ENCODE measurements at regions not wholly inside any gene's neighbourhood (a gene's known extent, or its start where the extent isn't known, plus 50 kb on each side); places are given as distances from the start of the nearest gene placed in this dataset.
A peak's percentile ranks its signal among the peaks of the same experiment; 100 is the strongest.
"Not testable (repeated sequence)": the region's sequence is repeated elsewhere in the genome, so short reads cannot be mapped to it uniquely, and the experiment has no call there.

DNA sequence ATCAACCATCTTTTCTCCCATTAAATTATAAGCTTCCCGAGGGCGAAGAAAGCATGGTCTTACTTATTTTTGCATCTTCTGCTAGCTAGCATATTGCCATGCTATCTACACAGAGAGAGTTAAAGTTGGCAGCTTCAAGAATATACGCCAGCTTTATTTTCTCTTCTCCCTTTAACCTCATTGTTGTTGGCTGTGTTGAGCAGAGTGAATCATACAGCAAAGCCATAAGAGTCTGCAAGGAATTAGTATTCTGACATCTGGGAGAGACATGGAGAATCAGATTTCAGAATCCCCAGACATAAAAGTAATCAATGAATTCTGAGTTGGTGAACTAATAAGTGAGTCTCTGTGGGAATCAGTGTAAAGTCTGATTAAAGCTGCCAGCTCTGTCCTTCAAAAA, 649.6 kb upstream of the PTBP2 start:
- DNase-seq (ENCODE audit: low read depth, low spot score), result no peak

DNA sequence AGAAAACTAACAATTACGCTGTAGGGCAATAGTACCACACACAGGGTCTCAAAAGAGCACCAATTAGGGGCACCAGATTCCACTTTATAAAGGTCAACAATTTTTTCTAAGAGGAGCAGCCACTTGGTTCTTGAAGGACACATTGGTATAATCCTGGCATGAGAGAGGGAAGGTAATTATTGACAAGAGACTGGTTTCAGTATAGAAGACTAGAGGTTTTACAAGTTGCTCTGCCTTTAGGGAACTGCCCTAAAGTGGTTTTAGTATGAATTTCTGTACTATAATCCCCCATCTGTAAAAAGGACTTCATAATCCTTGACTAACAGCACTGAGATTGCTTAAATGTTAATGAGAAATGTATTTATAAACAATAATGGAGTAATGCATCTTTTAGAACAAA, 648.5 kb upstream of the PTBP2 start:
- DNase-seq (ENCODE audit: low read depth, low spot score), result no peak

DNA sequence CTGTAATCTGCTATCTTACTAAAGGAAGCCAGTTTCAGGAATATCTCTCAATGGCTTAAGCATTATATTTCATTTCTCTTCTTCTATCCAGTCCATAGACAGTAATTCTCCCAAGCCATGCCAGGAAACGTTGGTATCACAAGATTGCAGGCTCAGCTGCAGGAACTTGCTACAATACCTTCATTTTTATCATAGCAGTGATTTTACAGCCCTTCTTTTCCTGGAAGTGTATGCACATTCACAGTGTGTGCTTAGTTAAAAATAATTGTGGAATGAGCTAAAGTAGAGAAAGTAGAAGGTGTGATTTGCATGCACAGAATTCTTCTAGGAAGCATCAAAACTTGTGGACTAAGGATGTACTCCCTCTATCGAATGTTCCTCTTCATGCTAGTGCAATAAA, 647.2 kb upstream of the PTBP2 start:
- no peak for DNase-seq (ENCODE audit: low read depth, low spot score)

DNA sequence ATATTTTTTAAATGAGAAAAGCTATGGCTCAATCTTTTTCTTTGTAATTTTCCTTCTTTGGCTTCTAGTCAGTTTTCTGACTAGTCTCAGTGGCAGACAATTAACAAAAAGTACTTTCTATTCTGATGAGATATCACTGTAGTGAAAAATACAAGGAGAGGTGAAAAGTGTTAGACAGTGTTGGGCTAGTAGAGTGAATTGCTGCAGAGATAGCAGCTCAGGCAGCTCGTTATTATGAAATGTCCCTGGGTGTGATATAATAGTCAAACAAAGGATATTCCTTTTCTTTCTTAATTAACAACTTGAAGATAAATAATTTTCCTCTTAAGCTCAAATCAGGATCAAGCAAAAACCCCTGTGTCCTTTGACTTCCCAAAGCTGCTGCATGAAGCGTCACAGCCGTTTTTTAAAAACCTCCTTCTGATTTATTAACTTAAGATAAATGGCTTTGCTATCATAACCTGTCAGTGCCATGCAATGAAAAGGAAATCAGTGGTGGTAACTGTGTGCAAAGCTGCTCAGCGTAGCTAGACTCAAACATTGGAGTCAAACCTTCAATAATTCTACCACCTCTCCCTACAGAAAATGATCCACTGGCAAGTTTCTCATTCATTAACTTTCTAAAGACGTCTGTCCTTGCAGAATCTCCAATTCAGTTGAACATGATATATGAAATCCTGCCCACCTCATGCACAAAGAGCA, 646.6 kb upstream of the PTBP2 start:
- no peak for DNase-seq (ENCODE audit: low read depth, low spot score)

DNA sequence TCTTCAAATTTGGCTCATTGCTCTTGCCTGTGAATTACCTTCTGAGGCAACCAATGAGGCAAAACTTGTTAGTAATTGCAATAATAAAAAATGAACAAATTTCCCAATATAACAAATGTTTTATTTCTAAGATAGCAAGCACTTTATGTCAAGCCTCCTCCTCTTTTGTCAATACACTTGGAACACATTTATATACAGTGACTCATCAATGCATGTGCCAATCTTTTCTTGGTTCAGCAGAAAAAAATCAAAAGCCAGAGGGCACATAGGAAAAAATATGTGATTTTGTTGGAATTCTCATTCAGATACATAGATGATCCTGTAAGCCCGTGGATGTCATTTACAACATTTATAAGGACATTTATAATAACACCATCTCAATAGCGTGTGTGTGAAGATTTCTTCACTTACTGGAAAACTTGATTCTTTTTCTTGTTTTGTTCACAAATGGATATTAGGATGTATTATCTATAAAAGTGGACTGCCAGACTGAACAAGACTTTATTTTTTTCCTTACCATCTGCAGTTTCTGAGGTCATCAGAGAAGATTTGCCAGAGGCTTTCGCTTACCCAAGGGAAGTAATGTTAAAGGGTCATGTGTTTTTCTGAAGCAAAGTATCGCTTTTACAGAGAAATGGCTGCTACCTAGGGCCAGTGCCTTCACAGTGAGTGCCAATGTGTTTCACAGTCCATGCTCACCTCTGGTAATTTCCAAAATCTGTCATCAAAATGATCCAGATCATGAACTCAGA, 645.7 kb upstream of the PTBP2 start:
- DNase-seq (ENCODE audit: low read depth, low spot score), result no peak

DNA sequence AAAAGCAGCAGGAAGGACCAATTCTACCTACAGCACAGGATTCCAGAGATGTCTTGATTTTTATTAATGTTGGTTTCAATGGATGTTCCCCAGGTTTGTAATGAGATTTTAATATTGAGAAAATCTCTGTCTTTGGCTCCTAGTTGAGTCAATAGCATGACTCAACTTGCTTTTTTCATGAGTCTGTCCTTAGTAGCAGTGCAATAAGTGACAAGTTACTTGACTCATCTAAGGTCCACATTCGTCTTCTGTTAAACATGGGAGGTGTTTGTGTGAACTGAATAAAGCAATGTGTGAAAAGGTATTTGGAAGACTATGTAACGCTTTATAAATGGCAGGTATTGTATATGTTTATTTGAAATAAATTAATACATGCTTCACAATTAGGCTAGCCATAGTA, 645.0 kb upstream of the PTBP2 start:
- DNase-seq (ENCODE audit: low read depth, low spot score), result no peak

DNA sequence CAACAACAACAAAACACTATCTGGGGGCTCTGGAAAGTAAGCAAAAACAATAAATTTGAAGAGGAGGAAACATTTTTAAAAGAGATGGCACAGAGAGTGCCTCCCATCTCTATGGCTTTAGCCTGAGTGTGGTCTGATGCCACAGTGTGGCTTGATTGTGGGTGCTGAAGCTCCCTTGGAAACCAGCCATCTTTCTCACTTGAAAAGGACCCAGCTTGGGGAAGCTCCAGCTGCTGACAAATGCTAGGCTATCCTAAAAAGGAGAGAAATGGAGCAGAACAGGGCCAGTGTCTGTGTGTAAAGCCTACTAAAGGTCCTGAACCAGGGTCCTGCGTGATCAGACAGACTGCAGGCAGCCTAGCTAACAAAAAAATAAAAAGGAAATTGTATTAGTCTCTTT, 642.0 kb upstream of the PTBP2 start:
- no peak for DNase-seq (ENCODE audit: low read depth, low spot score)

DNA sequence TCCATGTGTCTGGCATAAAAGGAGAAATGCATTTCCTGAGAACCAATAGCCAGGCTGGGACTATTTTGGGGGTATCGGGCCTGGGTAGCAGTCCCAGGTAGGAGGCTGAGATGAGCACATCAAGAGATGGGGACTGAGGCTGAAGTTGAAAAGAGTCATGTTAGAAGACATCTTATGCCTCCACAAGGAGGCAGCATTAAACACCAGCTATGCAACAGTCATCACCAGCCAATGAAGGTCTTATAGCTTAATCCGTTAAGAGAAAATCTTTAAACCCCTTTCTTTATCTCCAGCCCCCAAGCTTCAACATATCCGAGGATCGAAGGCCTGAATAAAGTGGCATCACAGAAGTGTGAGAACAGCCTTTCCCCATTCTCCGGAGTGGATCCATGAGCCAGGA, 640.7 kb upstream of the PTBP2 start:
- no peak for DNase-seq (ENCODE audit: low read depth, low spot score)

DNA sequence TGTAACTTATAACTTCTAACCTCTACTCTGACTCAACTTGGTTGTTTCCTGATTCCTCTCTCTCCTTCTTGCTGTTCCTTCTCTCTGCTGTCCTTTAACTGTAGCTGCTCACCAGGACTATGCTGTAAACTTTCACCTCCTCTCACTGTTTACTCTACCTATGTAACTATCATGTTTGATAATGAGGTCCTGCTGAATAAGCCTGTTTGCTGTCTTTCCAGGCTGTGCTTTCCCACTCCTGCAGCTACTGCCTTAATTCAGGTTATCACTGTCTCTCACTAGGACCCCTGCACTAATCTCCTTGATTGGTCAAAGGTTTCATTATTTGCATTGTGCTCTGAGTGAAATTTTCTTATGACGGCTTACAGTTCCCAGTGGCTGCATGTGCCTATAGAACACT, 633.9 kb upstream of the PTBP2 start:
- DNase-seq (ENCODE audit: low read depth, low spot score), result no peak

DNA sequence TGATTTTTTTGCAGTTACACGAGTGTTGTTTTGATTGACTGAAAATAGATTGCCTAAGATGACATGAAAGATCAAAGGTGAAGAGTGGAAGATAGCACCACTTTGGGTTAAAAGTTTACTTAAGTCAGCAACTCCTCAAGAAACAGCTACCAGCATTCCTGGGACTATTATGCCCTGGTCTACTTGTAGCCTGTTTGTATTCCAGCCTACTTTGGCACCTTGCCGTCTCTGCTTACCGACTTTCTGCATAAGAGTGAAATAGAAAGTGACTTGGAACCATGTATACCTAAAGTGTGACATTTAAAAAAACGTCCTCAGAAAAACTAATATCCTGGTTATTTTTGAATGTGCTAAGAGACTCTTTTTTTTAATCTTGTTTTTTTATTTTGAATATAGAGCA, 631.5 kb upstream of the PTBP2 start:
- DNase-seq (ENCODE audit: low read depth, low spot score), result no peak

DNA sequence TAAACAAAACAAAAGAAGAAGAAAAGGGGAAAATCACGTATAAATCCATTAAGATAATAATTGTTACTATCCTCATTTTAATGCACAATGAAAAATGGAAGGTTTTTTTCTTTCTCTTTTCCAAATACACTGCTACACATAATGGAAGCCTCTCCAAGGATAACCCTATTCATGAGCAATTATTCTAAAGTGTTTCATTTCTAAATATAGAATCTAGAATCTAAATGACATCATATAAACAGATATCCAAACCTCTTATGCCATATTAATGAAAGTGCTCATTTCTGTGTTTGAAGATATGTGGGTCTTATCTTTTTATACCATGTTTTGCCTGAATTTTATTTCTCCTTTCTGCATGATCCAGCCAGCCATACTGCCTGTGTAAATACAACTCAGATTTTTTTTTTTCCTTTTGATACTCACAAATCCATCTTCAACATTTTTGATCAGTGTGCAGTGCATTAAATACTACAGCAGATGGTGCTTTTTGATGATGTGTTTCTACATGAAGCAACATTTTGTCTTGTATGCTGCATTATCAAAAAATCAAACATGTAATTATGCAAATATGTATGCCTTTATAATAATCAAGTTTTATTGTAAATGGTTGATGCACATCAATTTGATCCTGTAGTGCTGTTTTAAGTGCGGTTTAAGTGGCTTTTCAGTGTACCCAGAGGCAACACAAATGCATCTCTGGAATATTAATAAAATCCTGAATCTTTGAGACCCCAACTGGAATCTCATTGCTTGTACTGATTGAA, 625.6 kb upstream of the PTBP2 start:
- DNase-seq (ENCODE audit: low read depth, low spot score), result no peak

DNA sequence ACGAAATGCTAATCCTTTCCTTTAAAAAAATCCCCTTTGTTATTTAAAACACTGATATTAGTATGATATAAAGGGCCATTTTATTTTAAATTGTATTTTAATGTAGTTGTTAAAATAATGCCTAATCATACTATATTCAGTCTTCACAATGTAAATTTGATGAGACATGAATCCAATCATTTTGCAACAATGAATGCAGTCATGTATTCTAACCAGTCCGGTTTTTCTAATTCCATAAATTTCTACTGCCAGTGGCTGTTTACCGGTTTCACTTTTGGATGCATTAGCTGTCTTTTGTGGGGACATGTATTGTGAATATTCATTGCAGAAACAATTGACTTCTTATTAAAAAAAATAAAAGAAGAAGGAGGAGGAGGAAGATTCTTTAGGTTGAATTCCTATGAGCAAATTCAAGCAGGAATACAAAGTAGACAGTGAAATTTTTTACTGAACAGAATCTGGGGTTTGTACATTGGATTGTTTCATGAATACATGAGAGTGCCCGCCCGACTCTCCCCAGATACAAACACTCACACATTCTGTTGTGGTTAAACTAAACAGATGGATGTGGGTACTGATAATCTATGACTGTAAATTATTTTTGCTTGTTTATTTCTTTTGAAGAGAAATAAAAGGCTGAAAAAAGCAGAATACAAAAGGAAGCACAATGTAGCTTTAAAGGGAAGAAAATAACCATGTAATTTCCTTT, 624.8 kb upstream of the PTBP2 start:
- DNase-seq (ENCODE audit: low read depth, low spot score), result no peak

DNA sequence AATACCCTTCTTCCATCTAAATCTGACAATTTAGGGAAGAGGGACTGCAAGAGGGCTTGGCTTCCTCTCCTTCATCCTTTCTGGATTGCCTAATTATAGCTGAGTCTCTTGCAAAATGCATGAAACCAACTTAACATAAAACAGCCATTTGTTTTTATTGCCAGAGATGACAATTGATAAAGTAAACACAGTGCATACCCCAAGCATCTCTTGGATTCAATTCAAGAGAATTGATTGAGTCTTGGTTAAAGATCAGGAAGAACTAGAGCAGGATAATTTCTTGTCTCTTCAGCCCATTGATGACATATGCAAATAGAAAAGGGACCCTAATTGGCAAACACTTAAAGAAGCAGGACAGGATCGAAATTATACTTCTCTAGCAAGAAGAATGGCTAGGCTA, 617.1 kb upstream of the PTBP2 start:
- DNase-seq (ENCODE audit: low read depth, low spot score), result no peak

DNA sequence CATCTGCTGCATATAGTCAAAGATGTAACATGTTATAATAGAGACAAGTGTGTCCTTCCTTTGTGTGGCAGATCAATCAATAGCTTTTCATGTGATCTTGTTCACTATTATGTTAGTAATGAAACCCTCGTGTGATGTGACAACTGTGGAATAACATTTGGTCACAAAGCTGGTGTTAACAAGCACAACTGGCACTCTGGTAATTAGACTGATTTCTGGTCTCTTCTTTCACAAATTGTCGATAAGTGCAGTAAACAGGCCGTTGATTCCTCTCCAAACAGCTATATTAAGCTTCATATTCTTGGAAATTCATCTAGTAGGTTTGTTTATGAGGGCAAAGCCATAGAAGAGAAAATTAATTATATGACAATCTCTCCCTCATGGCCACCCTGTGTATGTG, 616.7 kb upstream of the PTBP2 start:
- no peak for DNase-seq (ENCODE audit: low read depth, low spot score)

DNA sequence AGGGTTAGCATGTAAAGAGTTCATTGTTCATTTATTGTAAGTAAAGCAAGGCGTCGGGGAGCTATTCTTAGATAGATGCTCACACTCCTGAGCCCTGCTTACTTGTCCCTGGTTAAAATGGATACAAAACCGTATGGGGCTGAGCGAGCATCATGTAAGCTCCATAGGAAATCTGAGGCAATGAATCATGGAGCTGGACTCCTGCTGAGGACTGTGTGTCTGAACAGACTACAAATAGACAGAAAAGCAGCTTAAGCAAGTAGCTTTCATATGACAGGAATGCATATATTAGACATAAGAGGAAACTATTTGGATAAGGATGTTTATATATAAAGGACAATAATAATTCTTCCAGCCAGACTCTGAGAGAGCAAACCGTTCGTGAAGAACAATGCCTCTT, 604.9 kb upstream of the PTBP2 start:
- peak; percentile 57 for DNase-seq (ENCODE audit: low read depth, low spot score)

DNA sequence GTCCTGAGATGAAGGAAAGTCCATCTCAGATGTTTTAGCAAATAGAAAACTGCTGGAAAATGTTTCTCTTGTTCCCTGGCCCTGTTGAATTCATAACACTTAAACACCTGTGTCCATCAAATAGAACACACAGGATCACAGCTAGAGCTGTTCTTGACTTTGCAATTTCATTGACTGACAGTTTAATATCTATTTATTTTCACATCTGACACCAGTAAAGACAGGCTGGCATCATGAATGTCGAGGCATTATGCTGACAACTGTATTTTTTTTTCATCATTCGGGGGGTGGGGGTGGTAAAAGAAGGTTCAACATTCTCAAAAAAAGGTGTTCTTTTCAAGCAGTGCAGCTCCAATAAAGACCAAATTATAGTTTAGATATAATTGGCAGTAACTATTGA, 591.2 kb upstream of the PTBP2 start:
- DNase-seq (ENCODE audit: low read depth, low spot score), result no peak

DNA sequence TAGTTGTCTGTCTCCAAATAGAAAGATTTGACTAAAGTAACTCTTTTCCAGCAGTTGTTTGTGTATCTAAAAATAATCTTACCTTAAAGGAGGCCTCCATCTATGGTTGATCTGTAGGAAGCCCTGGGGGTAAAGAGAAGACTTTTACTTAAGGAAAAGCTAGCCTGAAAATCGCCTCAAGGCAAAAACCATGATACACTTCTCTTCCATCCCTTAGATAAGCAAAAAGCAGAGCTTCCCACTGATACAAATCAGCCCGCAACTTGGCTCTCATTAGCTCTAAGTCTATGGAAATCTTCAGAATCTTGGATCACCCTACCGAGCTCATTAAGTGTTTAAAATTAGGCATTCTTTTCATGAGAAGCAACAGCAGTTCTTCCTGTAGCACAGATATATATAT, 576.9 kb upstream of the PTBP2 start:
- DNase-seq (ENCODE audit: low read depth, low spot score), result no peak

DNA sequence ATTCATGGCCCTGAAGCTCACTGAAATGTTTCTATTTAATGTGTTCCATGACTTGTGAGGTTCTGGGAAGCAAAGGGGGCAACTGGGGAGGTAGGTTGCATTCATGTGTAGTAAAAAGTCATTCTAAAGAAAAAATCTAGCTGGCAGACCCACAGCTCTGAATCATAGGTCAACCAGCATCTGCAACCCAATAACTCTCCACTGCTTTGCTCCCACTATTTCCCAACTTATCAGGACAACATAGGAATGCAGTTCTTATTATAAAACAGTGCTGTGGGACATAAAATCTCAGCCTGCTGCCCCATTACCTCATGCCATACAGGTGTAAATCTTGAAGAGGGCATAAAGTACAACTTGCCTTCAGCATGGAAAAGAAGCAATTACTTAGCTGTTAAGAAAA, 576.1 kb upstream of the PTBP2 start:
- no peak for DNase-seq (ENCODE audit: low read depth, low spot score)

DNA sequence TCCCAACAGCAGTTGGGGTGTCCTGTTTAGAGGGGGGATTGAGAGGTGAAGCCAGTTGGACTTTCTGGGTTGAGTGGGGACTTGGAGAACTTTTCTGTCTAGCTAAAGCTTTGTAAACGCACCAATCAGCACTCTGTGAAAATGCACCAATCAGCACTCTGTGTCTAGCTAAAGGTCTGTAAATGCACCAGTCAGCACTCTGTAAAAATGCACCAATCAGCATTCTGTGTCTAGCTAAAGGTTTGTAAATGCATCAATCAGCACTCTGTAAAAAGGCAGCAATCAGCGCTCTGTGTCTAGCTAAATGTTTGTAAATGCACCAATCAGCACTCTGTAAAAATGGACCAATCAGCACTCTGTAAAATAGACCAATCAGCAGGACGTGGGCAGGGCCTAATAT, 568.6 kb upstream of the PTBP2 start:
- not testable (repeated sequence) for DNase-seq (ENCODE audit: low read depth, low spot score)

DNA sequence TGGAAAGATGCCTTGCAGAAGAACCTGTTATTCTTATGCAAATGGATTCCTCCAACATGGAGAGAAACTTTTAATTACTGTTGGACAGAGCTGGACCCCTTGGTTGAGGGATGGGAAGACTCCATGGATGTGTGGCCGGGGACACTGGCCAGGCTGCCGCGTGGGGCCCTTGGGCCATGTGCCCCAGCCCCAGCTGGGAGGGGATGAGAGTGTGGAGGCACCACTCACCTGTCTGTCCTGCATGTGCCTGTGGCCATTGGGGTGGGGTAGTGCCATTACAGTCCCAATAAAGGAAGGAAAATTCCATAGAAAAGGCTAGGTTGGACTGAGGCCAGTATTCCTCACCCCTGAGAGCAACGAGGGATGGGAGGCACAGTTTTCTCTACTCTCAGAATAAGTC, 564.5 kb upstream of the PTBP2 start:
- no peak for DNase-seq (ENCODE audit: low read depth, low spot score)

DNA sequence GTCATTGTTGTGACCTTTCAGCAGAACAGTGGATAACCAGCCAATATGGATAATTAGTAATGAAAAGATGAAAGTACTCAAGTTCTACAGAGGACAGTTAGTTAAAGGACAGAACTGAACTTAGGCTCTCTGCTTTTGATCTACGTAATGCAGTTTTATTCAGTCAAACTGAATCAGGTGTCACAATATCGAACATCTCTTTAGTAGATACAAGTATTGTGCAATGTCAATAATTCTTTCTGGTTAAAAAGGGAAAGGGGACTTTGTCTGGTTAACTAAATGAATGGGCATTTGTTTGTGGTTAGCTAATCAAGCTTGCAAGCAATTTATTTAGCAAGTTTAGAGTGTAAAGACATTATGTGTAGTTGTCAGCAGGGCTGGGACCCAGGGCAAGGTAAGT, 562.2 kb upstream of the PTBP2 start:
- no peak for DNase-seq (ENCODE audit: low read depth, low spot score)

DNA sequence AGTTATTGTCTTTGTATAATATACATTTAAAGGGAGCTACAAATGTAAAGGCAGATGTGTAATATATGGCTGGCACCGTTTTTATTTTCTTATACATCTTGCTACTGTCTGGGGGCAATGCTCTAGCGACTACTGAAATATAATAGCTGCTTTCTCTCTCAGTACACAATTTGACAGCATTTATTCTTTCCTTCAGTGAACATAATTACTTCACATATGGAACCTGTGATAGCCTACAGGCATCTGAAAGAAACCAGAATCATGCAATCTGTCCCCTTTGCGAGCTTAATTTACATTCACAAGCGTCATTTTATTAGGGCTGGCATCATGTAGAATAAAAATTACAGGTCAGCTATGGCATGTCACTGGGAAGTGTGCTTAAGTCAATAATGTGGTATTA, 557.5 kb upstream of the PTBP2 start:
- no peak for DNase-seq (ENCODE audit: low read depth, low spot score)

All from smooth muscle cell of the brain vasculature (primary cell).